Lower lobe of right lung (tissue), 2 donors: ENCODE measurements at regions not wholly inside any gene's neighbourhood (a gene's known extent, or its start where the extent isn't known, plus 50 kb on each side); places are given as distances from the start of the nearest gene placed in this dataset.
"Not testable (repeated sequence)": the region's sequence is repeated elsewhere in the genome, so short reads cannot be mapped to it uniquely, and the experiment has no call there.

Experiments used
- ATAC-seq, 2 donors: fragments of 200-7000 bp; cut with Tn5 transposase; one replicate each; pipeline ENCODE4 v1.9.1; 2020 to 2022; ENCODE audit warnings: mild to moderate bottlenecking in 2 of 2, moderate library complexity in 2 of 2
- DNase-seq: peaks from one replicate; pipeline ENCODE4 v3.0.0-alpha.2; 2020
- H3K27ac ChIP-seq: fragments of 200-600 bp; one replicate; pipeline ENCODE4 v1.8.0; 2022
- H3K27me3 ChIP-seq: fragments of 200-600 bp; one replicate; pipeline ENCODE4 v1.8.0; 2022; ENCODE audit warnings: low read depth
- H3K36me3 ChIP-seq: fragments of 200-600 bp; one replicate; pipeline ENCODE4 v1.8.0; 2022; ENCODE audit warnings: mild to moderate bottlenecking
- H3K4me1 ChIP-seq: fragments of 200-600 bp; one replicate; pipeline ENCODE4 v1.8.0; 2022
- H3K4me3 ChIP-seq: fragments of 200-600 bp; one replicate; pipeline ENCODE4 v1.8.0; 2022; ENCODE audit warnings: mild to moderate bottlenecking
- H3K9me3 ChIP-seq: fragments of 200-600 bp; one replicate; pipeline ENCODE4 v1.8.0; 2022
- intact Hi-C: fragments of 100-400 bp; cut with DNase I; formaldehyde crosslinking; loops from one replicate; pipeline ENCODE4 v1.11.0; 2022
- donor health status: DM: no; HTN: yes; CAD: no; lungs with severe emphysema.

DNA sequence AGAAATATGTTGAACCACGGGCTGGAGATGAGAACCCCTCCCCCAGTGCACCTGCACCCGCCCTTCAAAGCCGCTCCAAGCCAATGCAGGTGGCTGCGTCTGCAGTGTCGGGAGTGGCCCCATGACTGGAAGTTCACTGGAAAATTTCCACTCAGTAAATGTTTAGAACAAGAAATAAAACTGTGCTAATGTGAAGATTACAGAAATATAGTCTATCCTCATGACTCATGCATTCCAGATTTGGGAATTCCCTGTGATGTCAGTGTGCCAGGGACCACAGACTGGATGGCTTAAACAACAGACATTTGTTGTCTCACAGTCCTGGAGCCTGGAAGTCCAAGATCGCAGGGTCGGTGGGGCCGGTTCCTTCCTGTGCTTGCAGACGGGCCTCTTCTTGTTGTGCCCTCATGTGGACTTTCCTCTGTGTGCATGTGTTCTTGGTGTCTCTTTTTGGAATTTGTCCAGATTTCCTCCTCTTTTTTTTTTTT, 3967.0 kb upstream of the TPTE start:
- H3K9me3 ChIP-seq, H3K27ac ChIP-seq, DNase-seq, H3K36me3 ChIP-seq, intact Hi-C loops, H3K27me3 ChIP-seq, H3K4me1 ChIP-seq, H3K4me3 ChIP-seq: not testable (repeated sequence)
- peak; percentile 56 to 71 for ATAC-seq

DNA sequence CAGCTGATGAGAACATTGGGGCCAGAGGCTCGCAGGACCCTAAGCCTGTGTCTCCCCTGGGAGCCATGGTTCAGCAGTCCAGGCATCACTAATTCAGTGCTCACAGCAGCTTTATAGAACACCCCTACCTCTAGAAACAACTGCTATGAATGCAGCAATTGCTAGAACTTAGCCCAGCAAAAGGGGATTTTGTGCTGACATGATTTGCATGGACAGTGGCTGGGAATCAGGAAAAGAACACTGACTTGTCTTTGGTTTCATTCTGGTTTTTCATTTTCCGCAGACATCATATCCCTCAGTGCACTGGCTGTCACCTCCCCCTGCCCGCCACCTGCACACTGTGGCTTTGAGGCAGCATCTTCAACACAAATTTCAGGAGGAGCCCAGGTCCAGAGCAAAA, 3964.9 kb upstream of the TPTE start:
- H3K4me1 ChIP-seq, intact Hi-C loops, DNase-seq, H3K4me3 ChIP-seq, ATAC-seq, H3K9me3 ChIP-seq, H3K27me3 ChIP-seq, H3K27ac ChIP-seq, H3K36me3 ChIP-seq: not testable (repeated sequence)

DNA sequence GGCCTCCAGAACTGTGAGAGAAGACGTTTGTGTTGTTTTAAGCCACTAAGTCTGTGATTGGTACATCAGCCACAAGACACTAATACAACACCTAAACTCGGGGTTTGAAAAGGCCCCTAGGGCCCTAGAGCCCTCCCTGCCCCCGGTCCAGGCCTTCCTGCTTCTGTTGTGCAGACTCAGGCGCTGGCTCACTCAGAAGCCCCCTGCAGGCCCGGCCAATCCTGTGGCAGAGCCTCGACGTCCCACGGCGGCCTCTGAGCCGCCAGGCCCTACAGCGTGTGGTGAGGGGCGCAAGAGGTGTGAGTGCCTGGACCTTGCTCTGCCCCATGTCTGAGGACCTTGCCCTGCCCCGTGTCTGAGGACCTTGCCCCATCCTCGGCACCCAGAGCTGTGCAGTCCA, 3964.0 kb upstream of the TPTE start:
- H3K36me3 ChIP-seq, DNase-seq, intact Hi-C loops, ATAC-seq, H3K27me3 ChIP-seq, H3K27ac ChIP-seq, H3K4me3 ChIP-seq, H3K9me3 ChIP-seq, H3K4me1 ChIP-seq: not testable (repeated sequence)

DNA sequence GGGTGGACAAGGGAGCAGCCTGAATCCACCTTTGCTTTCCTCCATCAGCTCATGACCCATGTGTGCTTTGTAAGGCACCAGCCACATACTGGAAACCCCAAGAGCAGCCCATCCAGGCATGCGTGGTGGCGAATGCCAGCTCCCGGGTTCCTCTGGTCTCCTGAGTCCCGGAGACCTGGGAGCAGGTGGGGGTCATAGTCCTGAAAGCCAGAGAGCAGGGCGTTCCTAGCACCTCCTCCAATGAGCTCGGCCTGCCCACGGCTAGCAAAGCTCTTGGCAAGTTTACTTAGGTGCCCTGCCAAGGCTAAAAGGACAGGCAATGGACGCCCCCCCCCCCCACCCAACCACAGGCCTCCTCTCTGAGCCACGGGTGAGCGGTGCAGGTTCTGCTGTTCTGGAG, 3960.2 kb upstream of the TPTE start:
- H3K36me3 ChIP-seq, H3K9me3 ChIP-seq, H3K27me3 ChIP-seq, H3K27ac ChIP-seq, DNase-seq, intact Hi-C loops, H3K4me1 ChIP-seq, H3K4me3 ChIP-seq: not testable (repeated sequence)
- ATAC-seq, result peak in 1 of 2 donors; percentile 27

DNA sequence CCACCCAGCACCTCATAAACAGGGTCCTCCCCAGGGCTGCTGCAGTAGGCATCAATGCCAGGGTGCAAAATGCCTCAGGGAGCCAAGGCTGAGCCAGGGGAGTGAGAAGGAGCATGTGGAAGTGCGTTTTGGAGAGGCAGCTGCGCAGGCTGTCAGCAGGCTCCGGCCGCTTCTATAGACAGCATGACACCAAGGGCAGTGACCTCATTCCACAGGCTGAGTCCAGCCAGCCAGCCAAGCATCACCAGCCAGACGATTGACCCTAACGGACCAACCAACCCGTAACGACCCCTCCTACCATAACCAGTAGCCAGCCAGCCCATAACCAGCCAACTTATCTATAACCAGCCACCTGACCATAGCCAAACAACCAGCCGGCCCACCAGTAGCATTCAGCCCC, 3959.8 kb upstream of the TPTE start:
- H3K9me3 ChIP-seq, intact Hi-C loops, H3K4me3 ChIP-seq, DNase-seq, H3K36me3 ChIP-seq, ATAC-seq, H3K27me3 ChIP-seq, H3K27ac ChIP-seq, H3K4me1 ChIP-seq: not testable (repeated sequence)

DNA sequence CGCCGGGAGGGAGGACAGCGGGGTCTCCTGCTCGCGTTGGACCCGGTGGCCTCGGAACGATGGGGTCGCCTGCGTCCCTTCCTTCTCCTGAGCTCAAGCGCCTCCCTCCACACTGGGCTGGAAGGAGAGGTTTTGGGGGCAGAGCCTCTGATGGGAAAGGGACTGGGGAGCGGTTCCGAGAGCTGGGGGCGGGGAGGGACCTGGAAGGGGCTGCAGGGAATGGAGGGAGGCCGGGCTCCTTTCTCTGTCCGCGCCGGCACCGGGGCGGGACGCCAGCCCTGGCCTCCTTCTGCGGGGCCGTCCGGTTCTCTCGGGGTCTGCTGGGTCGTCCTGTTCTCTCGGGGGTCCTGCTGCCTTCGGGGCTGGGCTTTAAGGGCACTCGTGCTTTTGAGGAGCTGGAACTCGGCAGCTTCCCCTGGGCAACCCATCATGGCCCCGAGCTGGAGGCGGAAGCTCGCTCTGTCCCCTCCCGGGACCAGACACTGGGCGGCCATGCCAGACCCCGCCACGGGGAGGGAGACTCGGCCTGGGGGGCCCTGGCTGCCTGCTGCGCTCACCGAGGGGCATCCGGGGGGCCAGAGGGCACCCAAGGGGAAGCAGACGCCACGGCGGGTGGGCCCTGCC, 3956.7 kb upstream of the TPTE start:
- intact Hi-C loops, DNase-seq, H3K27me3 ChIP-seq, H3K4me1 ChIP-seq, H3K36me3 ChIP-seq, H3K9me3 ChIP-seq, H3K4me3 ChIP-seq, ATAC-seq, H3K27ac ChIP-seq: not testable (repeated sequence)

DNA sequence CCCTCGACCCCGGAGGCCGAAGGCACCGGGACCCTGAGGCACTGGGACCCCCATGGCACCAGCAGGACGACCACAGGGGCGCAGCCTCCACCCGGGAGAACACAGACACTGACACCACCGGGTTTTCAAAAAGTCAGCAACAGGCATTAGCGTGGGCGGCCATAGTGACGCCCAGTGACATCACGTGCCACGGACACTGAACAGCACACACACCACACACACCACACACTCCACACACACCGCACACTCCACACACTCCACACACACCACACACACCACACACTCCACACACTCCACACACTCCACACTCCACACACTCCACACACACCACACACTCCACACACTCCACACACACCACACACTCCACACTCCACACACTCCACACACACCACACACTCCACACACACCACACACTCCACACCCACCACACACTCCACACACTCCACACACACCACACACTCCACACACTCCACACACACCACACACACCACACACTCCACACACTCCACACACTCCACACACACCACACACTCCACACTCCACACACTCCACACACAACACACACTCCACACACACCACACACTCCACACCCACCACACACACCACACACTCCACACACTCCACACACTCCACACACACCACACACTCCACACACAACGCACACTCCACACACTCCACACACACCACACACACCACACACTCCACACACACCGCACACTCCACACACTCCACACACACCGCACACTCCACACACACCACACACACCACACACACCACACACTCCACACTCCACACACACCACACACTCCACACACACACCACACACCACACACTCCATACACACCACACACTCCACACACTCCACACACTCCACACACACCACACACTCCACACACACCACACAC, 3955.9 kb upstream of the TPTE start:
- H3K36me3 ChIP-seq, H3K9me3 ChIP-seq, intact Hi-C loops, H3K4me3 ChIP-seq, ATAC-seq, H3K27ac ChIP-seq, H3K4me1 ChIP-seq, H3K27me3 ChIP-seq: not testable (repeated sequence)
- DNase-seq, result peak; percentile 35

DNA sequence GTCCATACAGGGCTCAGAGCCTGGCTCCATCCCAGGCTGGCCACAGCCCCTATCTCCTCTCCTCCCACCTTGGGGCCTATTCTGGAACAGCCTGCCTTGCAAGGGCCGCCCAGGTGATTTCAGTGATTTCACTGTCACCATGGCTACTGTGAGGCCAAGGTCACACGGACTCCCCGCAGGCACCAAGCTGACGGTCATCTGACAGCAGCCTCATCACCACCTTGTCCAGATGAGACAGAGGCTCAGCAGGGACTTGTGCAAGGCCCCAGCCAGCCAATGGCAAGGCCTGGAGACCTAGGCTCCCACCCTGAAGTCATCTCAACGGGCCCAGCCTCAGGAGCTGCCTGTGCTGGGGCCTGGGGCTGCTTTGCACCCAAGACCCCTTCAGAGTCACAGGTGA, 3953.8 kb upstream of the TPTE start:
- H3K9me3 ChIP-seq, H3K27ac ChIP-seq, H3K4me3 ChIP-seq, ATAC-seq, H3K4me1 ChIP-seq, intact Hi-C loops, H3K36me3 ChIP-seq, DNase-seq, H3K27me3 ChIP-seq: not testable (repeated sequence)

DNA sequence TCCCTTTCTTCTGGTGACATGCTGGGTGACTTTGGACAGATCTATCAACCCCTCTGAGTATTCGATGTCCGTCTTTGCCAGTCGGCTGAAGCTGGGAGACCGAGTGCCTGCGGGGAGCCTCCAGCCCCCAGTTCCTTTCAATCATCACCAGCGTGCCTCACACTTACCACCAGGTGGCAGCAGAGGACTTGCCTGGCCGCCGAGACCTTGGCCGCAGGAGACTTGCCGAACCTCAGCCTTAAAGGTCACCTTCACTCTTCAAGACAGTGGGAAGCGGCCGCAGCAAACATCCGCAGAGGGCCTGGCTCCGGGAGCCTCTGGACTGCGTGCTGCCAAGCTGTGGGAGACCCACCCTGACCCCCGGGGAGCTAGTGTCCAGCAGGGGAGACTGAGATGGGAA, 3952.2 kb upstream of the TPTE start:
- DNase-seq, intact Hi-C loops, H3K27me3 ChIP-seq, H3K4me3 ChIP-seq, H3K27ac ChIP-seq, H3K36me3 ChIP-seq, H3K9me3 ChIP-seq, H3K4me1 ChIP-seq: not testable (repeated sequence)
- peak; percentile 84 to 90 for ATAC-seq

DNA sequence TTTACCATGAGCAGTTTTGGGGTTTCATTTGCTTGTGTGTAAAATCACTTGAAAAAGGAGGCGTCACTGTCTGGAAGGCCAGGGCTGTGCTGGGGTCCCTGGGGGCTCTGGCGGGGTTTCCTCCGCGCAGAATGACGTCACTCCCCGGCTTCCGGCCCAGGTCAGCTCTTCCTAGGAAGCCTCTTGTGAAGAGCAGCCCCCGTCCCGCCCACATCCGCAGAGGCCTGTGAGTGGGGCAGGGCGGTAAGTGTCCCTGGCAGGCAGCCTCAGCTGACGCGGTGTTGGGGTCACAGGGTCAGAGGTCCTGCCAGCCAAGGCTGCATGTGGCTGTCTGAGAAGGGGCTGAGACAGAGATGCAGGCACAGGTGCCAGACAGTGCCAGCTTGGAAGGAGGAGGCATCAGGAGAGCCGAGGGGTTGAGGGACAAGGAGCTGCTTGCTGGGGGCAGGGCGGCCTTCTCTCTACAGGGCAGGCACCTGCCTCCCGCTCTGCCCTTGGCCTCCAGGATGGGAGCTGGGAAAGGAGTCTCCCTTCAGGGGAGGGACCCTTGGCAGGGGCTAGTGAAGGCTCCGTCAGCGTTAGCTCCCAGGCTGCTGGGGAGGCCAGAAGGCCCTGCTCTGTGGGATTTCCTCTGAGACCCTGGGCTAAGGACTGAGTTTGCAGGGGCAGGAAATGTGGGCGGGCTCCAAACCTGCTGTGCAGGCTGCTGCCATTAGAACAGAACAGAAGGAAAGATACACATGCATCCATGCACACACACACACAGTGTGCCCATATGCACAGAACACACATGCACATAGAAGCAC, 3951.6 kb upstream of the TPTE start:
- H3K4me3 ChIP-seq, H3K27ac ChIP-seq, H3K9me3 ChIP-seq, intact Hi-C loops, DNase-seq, H3K27me3 ChIP-seq, H3K4me1 ChIP-seq, H3K36me3 ChIP-seq: not testable (repeated sequence)
- ATAC-seq, result peak; percentile 87

DNA sequence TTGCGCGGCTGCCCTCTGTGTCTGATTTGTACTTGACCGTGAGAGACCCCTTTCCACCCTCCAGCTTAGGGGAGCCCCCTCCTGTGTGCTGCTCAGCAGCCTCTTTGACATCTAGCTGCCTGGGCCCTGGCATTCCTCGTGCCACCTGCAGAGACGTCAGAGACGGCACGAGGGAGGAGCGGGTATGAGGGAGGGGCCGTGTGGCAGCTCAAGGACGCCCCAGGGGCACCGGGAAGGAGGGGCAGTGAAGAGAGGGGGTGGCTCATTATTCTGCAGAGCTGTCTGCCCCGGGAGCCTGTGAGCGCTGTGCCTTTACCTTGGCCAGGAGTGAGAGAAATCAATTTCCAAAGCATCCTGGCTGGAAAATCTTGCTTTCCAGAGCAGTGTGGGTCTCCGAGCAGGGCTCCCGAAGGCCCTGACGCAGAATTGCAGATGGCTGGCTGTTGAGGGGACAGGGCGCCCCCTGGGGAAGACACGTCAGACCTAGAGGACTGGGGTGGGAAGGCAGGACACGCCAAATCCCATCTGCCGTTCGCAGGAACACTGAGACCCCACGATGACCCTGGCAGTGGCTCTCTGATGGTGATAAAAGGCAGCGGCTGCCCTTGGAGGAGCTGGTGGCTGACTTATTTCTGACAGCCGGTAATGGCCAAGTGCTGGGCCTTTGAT, 3950.5 kb upstream of the TPTE start:
- DNase-seq, intact Hi-C loops, H3K36me3 ChIP-seq, H3K27me3 ChIP-seq, H3K4me1 ChIP-seq, H3K9me3 ChIP-seq, H3K4me3 ChIP-seq, H3K27ac ChIP-seq: not testable (repeated sequence)
- ATAC-seq, result peak; percentile 31 to 50

DNA sequence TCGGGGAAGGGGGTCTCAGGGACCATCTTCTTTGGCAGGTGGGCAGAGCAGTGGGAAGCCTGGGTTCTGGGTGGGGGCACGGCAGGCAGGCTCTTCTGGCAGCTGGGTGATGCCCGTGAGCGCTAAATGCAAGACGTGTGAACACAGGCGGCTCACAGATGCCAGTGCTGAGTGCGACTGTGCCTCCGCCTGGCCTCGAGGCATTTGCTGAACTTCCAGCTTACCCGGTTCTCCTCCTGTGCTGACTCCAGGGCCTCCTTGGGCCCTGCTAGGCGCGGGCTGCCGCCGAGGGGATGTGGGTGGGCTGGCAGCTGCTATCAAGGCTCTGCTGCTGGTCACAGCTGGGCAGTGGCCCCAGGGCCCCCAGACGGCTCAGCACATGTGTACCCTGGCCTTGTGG, 3947.8 kb upstream of the TPTE start:
- H3K4me1 ChIP-seq, intact Hi-C loops, H3K9me3 ChIP-seq, ATAC-seq, H3K36me3 ChIP-seq, H3K27me3 ChIP-seq, H3K27ac ChIP-seq, DNase-seq, H3K4me3 ChIP-seq: not testable (repeated sequence)

DNA sequence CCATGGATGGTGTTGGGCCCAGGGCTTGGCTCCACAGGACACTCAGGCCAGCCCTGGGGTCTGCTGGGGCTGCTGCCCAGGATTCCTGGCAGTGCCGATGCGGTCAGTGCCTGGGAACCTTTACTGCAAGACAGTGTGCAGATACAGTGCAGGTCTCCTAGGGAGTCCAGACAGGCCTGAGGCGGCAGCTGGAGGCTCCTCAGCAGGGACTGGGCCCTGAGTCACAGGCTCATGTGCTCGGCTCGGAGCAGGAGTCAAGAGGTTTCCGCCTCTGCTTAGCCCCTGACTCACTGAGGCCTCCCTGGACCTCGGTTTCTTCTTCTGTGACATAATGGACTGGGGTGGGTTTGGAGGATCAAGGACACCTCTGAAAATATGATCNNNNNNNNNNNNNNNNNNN, 3941.6 kb upstream of the TPTE start:
- intact Hi-C loops, H3K4me1 ChIP-seq, DNase-seq, H3K27ac ChIP-seq, H3K27me3 ChIP-seq, ATAC-seq, H3K4me3 ChIP-seq, H3K9me3 ChIP-seq, H3K36me3 ChIP-seq: not testable (repeated sequence)
